Memory B cell (primary cell): ENCODE measurements at regions not wholly inside any gene's neighbourhood (a gene's known extent, or its start where the extent isn't known, plus 50 kb on each side); places are given as distances from the start of the nearest gene placed in this dataset.
"Not testable (repeated sequence)": the region's sequence is repeated elsewhere in the genome, so short reads cannot be mapped to it uniquely, and the experiment has no call there.

Experiments used
- ATAC-seq: fragments of 150-1000 bp; cut with Tn5 transposase; 2 replicates; pipeline ENCODE4 v1.10.0; 2021; ENCODE audit warnings: low read depth, mild to moderate bottlenecking, moderate library complexity
- DNase-seq, 2 donors: peaks; one replicate each; pipeline ENCODE4 v3.0.0; 2022; ENCODE audit warnings: low spot score in 2 of 2
- H3K27ac Mint-ChIP-seq: one replicate; pipeline ENCODE4 v1.8.0; 2022; ENCODE audit warnings: mild to moderate bottlenecking, moderate library complexity, mixed read lengths
- H3K27me3 Mint-ChIP-seq: one replicate; pipeline ENCODE4 v1.8.0; 2022; ENCODE audit warnings: mixed read lengths
- H3K36me3 Mint-ChIP-seq: one replicate; pipeline ENCODE4 v1.8.0; 2022; ENCODE audit warnings: mild to moderate bottlenecking, mixed read lengths
- H3K4me1 Mint-ChIP-seq: one replicate; pipeline ENCODE4 v1.8.0; 2022; ENCODE audit warnings: mixed read lengths
- H3K4me3 Mint-ChIP-seq: one replicate; pipeline ENCODE4 v1.8.0; 2022; ENCODE audit warnings: mild to moderate bottlenecking, moderate library complexity, mixed read lengths
- H3K9me3 Mint-ChIP-seq: one replicate; pipeline ENCODE4 v1.8.0; 2022; ENCODE audit warnings: mixed read lengths

DNA sequence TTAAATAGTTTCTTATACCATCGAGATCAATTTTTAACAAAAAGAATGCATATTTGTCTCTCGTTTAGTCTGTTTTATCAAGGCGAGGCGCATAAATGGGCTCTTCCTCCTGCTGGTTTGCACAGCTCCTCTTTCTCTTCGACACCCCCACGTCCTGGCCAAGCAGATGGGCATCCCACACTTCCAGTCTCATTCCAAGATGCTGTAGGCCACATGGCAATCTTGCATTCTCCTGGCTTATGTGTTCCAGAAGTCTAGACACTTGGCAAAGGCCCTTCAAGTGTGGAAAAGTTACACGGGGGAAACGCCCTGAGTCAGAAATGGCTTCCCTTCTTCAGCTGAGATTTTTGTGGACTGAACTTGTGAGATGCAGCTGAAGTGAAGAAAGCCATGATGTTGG is 447.1 kb downstream of the QKI start:
- no peak for ATAC-seq
- Mint-ChIP-seq H3K27ac (no peak overlapping the region), H3K27me3 (peaks cover 10% of the 10 kb centered on the region), H3K4me1 (no peaks in the 10 kb centered on the region), H3K9me3 (peaks cover 2% of the 10 kb centered on the region), H3K36me3 (no peaks in the 10 kb centered on the region), H3K4me3 (no peak overlapping the region)
- DNase-seq: no peak

DNA sequence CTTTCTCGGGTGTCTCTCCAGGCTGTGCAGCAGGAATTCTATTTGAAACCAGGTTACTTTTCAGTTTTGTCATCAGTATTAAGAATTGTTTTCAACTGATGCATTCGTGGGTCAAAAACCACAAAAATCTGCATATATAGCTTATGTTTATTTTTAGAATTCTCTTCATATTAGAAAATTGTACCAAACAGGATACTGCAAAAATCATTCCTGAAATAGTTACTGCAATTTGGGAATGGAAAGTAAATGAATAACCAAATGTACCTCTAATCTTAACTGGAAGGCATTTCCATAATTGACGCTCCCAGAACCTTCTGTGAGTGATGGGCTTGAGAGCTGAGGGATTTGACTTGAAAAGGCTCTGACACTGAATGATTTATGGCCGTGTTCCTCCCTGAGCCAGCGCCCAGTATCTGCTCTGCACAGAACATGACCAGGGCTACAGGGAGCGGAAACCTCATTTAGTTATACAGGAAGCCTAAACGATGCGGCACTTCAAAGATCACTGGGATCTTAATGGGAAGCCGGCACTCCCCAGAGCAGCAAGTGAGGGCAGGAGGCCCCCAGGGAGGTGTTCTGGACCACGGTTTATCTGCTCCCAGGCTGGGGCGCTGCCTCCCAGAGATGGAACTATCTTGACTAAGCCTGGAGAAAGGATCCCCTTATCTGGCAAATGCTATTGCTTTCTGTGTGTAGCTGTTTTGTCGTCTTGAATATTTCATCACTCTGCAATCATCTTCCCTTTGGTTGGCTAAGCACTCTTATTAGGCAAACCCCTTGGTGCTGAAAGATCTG is 446.0 kb downstream of the QKI start:
- H3K9me3 Mint-ChIP-seq: peaks cover 2% of the 10 kb centered on the region
- no peak for DNase-seq
- no peak for ATAC-seq
- no peaks in the 10 kb centered on the region for H3K36me3 Mint-ChIP-seq
- H3K27ac Mint-ChIP-seq: no peak overlapping the region
- H3K27me3 Mint-ChIP-seq: peaks cover 10% of the 10 kb centered on the region
- no peaks in the 10 kb centered on the region for H3K4me1 Mint-ChIP-seq
- no peak overlapping the region for H3K4me3 Mint-ChIP-seq

DNA sequence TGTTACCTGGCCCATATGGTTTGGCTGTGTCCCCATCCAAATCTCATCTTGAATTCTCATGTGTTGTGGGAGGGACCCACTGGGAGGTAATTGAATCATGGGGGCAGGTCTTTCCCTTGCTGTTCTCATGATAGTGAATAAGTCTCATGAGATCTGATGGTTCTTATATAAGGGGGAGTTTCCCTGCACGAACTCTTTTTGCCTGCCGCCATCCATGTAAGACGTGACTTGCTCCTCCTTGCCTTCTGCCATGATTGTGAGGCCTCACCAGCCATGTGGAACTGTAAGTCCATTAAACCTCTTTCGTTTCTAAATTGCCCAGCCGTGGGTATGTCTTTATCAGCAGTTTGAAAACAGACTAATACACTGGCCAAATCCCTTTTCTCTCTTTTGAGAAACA is 444.4 kb downstream of the QKI start:
- not testable (repeated sequence) for H3K9me3 Mint-ChIP-seq, H3K36me3 Mint-ChIP-seq, H3K4me1 Mint-ChIP-seq, H3K27ac Mint-ChIP-seq, DNase-seq, ATAC-seq, H3K4me3 Mint-ChIP-seq, H3K27me3 Mint-ChIP-seq

DNA sequence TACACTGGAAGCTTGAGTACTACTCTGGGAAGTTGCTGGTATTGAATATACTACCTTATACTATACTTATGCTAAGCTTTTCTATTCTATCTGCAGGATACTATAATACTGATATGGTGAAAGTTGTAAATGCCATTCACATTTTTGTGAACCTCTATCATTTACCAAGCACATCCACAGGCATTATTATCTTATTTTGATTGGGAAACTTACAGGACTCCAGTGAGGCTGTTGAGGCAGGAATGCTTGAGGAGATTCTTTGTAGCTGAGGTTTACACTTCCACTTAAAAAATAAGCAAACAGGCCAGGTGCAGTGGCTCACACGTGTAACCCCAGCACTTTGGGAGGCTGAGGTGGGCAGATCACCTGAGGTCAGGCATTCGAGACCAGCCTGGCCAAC is 442.9 kb downstream of the QKI start:
- no peak for ATAC-seq

DNA sequence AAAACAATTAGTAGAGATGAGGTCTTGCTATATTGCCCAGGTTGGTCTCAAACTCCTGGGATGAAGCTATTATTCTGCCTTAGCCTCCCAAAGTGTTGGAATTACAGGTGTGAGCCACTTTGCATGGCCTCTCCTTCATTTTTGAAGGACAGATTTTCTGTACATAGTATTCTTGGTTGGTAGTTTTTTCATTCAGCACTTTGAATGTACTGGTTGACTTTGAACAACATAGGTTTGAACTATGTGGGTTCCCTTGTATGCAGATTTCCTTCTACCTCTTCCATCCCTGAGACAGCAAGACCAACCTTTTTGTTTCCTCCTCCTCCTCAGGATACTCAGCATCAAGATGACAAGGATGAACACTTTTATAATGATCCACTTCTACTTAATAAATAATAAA is 436.4 kb downstream of the QKI start:
- no peaks in the 10 kb centered on the region for H3K27me3 Mint-ChIP-seq
- no peak overlapping the region for H3K4me3 Mint-ChIP-seq
- H3K36me3 Mint-ChIP-seq: peaks cover 6% of the 10 kb centered on the region
- no peaks in the 10 kb centered on the region for H3K4me1 Mint-ChIP-seq
- H3K9me3 Mint-ChIP-seq: peaks cover 20% of the 10 kb centered on the region
- no peak for DNase-seq
- H3K27ac Mint-ChIP-seq: no peak overlapping the region
- ATAC-seq: no peak

More for the DNA sequence above, 442.9 kb downstream of the QKI start:
- H3K4me1 Mint-ChIP-seq: no peaks in the 10 kb centered on the region
- no peak overlapping the region for H3K4me3 Mint-ChIP-seq
- DNase-seq: no peak
- peaks cover 3% of the 10 kb centered on the region for H3K36me3 Mint-ChIP-seq
- H3K27ac Mint-ChIP-seq: no peak overlapping the region
- peaks cover 2% of the 10 kb centered on the region for H3K9me3 Mint-ChIP-seq
- peaks cover 8% of the 10 kb centered on the region for H3K27me3 Mint-ChIP-seq

DNA sequence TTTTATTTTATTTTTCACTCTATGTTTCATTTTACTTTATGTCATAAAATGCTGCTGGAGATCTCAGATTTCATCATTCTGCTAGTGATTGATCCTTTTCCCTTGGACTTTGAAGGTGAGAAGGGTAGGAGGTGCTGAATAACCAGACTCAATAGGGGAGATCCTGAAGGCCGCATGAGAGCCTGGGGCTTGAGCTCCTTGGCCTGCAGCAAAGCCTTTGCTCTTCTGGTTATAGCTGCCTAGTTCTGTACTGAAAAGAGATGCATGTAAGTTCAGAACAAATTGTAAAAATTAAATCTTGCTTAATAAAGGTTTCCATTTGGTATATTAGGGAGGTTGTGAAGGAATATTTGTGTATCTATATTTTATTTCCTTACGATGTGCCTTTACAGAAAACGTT is 430.2 kb downstream of the QKI start:
- ATAC-seq: no peak
- Mint-ChIP-seq H3K36me3 (no peaks in the 10 kb centered on the region), H3K27me3 (no peaks in the 10 kb centered on the region), H3K27ac (no peak overlapping the region), H3K4me3 (no peak overlapping the region), H3K9me3 (peaks cover 12% of the 10 kb centered on the region), H3K4me1 (no peaks in the 10 kb centered on the region)
- DNase-seq: no peak

DNA sequence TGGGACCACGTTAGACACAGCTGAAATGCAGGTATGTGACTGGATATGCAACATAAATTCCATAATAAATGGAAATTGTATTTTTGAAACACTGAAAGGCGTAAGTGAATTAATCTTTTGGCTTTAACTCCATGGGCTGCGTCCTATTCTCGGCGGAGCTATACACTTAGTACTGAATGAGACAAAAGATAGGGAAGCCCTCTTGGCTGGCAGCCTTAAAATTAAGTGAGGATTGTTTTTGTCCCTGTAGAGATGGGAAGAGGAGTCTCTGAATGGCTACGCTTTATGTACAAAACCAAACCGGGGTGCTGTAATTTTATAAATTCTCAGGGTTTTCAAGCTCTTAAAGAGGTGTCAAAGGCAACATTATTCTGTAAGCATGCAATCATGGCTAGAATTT is 429.8 kb downstream of the QKI start:
- Mint-ChIP-seq H3K4me1 (no peaks in the 10 kb centered on the region), H3K27ac (no peak overlapping the region), H3K4me3 (no peak overlapping the region), H3K36me3 (no peaks in the 10 kb centered on the region), H3K9me3 (peaks cover 11% of the 10 kb centered on the region), H3K27me3 (no peaks in the 10 kb centered on the region)
- ATAC-seq: no peak
- DNase-seq: no peak

DNA sequence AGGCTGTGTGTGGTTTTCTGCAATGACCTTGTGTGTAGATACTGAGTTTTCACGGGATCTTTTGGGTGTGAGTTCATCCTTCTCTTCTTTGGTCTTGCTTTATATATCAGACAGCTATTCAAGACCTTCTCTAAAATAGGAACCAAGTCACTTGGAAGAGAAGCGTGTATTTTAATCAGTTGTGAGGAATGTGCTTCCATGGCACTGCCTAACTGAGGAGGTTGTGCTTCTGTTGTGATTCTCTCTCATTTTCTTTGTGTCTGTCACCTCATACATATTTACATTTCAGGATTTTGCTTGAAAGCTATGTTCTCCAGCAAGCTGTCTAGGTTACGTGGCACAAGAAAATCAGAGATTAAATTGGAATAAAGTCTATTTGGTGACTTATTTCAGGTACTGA is 428.7 kb downstream of the QKI start:
- Mint-ChIP-seq H3K27me3 (no peaks in the 10 kb centered on the region), H3K27ac (no peak overlapping the region), H3K36me3 (no peaks in the 10 kb centered on the region), H3K4me3 (no peak overlapping the region), H3K9me3 (peaks cover 7% of the 10 kb centered on the region), H3K4me1 (no peaks in the 10 kb centered on the region)
- ATAC-seq: no peak
- no peak for DNase-seq

DNA sequence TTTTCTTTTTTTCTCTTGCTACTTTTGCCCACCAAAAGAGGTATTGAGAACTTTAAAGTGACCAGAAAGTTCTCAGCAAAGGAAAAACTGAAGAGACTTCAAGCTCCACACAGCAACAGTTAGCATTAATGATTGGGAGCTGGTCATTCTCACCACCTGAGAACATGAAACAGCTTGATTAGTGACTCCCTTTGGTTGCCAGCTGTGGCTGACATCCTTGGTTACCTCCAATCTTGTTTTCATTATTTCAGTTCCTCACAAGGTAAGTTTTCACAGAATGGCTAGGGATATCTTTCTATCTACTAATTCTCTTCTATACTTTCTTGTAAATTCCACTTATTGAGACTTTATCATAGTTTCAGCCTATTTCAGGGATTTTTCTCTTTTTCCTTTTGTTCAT is 427.9 kb downstream of the QKI start:
- Mint-ChIP-seq H3K27ac (no peak overlapping the region), H3K27me3 (no peaks in the 10 kb centered on the region), H3K9me3 (peaks cover 7% of the 10 kb centered on the region), H3K36me3 (no peaks in the 10 kb centered on the region), H3K4me1 (no peaks in the 10 kb centered on the region), H3K4me3 (no peak overlapping the region)
- DNase-seq: no peak
- ATAC-seq: no peak

DNA sequence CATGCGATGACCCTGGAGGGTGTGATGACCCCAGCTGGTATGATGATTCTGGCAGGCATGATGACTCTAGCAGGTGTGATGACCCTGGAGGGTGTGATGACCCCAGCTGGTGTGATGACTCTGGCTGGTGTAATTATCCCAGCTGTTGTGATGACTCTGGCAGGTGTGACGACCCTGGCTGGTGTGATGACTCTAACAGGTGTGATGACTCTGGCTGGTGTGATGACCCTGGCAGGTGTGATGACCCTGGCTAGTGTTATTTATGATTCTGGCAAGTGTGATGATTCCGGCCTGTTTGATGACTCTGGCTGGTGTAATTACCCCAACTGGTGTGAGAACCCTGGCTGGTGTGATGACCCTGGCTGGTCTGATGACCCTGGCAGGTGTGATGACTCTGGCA is 427.2 kb downstream of the QKI start:
- Mint-ChIP-seq H3K4me3 (no peak overlapping the region), H3K27me3 (no peaks in the 10 kb centered on the region), H3K9me3 (peaks cover 7% of the 10 kb centered on the region), H3K27ac (no peak overlapping the region), H3K36me3 (no peaks in the 10 kb centered on the region), H3K4me1 (no peaks in the 10 kb centered on the region)
- DNase-seq (no peak), ATAC-seq (no peak)

DNA sequence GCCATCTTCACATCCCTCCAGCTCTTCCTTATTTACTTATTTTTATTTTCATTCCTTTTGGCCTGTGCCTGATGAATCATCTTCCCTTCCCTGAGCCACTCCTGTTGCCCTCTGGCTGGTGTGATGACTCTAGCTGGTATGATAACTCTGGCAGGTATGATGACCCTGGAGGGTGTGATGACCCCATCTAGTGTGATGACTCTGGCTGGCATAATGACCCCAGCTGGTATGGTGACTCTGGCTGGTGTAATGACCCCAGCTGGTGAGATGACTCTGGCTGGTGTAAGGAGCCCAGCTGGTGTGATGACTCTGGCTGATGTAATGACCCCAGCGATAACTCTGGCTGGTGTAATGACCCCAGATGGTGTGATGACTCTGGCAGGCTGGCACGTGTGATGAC is 426.8 kb downstream of the QKI start:
- Mint-ChIP-seq H3K9me3 (peaks cover 7% of the 10 kb centered on the region), H3K27me3 (no peaks in the 10 kb centered on the region), H3K36me3 (no peaks in the 10 kb centered on the region), H3K4me3 (no peak overlapping the region), H3K4me1 (no peaks in the 10 kb centered on the region), H3K27ac (no peak overlapping the region)
- ATAC-seq: no peak
- no peak for DNase-seq

DNA sequence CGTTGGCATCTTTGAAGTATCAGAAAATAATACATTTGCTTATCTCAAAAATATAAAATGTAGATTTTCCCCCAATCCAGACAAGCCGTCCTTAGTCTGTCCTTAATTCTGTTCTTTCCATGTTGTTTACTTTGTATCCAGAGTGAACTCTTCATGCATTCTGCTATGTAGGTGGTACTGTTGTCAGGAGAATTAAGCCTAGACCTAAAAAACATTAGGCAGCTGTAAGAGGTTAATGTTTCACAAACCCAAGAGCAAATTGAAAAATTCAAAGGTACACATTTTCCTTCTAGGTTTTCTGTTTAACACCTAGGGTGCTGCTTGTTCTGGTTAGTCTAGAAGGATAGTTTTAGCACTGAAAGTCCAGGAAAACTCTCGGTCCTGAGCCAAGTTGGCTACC is 426.4 kb downstream of the QKI start:
- ATAC-seq: no peak
- no peaks in the 10 kb centered on the region for H3K4me1 Mint-ChIP-seq

DNA sequence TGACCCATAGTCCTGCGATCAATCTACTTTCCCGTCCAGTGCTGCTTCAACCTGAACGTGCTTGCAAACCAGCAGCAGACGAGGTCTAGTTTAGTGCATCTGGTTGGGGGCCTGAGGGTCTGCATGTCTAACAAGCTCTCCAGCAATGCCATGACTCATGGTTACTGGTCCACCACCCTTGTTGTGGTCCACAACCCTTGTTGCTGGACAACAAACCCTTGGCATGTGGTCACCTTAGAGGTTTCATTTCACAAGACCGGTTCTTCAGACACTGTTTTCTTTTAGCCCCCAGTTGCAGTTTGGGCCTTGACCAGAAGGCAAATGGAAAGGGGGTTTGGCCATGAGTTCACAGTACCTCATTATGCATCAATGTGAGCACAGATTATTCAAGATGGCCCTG is 424.8 kb downstream of the QKI start:
- Mint-ChIP-seq H3K9me3 (peaks cover 7% of the 10 kb centered on the region), H3K27me3 (peaks cover 7% of the 10 kb centered on the region), H3K4me3 (no peak overlapping the region), H3K4me1 (no peaks in the 10 kb centered on the region), H3K36me3 (no peaks in the 10 kb centered on the region), H3K27ac (no peak overlapping the region)
- ATAC-seq (no peak), DNase-seq (no peak)

More for the DNA sequence above, 426.4 kb downstream of the QKI start:
- Mint-ChIP-seq H3K9me3 (peaks cover 7% of the 10 kb centered on the region), H3K27ac (no peak overlapping the region), H3K27me3 (no peaks in the 10 kb centered on the region), H3K36me3 (no peaks in the 10 kb centered on the region), H3K4me3 (no peak overlapping the region)
- no peak for DNase-seq

DNA sequence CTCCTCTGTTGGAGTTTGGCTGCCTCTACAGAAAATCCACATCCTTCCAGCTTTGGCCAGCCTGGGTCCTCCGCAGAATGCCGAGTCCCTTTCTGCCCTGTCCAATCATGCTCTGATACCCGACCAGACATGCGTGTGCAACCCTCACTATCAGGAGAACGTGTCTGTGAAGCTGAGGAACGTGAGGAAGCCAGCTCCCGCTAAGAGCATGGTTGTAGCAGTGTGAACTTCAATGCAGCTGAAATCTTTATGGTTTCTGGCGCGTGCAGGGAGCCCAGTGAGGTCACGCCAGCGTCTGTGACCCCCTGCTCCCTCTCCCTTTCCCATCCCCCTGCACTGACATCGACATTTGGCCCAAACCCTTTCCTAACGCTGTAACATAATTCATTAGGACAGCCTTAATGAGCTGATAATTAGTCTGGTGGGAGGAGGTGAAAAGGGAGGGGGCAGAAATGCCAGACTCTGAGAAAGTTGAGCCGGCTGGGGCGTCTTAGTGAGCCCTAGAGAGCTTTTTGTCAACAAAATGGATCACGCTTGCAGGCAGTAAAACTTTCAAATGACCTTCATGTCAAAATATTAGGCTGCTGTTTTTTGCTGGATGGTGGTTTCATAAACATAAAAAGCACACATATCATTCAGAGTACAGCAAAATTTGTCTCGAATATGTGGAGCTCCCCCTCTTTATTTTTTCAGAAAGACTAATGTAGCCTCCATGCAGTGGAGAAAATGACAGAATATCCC is 423.3 kb downstream of the QKI start:
- no peak for DNase-seq
- Mint-ChIP-seq H3K4me1 (no peaks in the 10 kb centered on the region), H3K27ac (no peak overlapping the region), H3K36me3 (no peaks in the 10 kb centered on the region), H3K9me3 (peaks cover 7% of the 10 kb centered on the region), H3K27me3 (peaks cover 8% of the 10 kb centered on the region), H3K4me3 (no peak overlapping the region)
- no peak for ATAC-seq
